Stimulated activated CD4-positive, alpha-beta T cell treated with anti-CD3 and anti-CD28 coated beads, Interleukin-4, amount 100 ng/mL, for 1 hour (primary cell): ENCODE measurements at regions not wholly inside any gene's neighbourhood (a gene's known extent, or its start where the extent isn't known, plus 50 kb on each side); places are given as distances from the start of the nearest gene placed in this dataset.
"Not testable (repeated sequence)": the region's sequence is repeated elsewhere in the genome, so short reads cannot be mapped to it uniquely, and the experiment has no call there.

Experiments used
- DNase-seq: peaks from one replicate; pipeline ENCODE4 v3.0.0-alpha.2; 2020

DNA sequence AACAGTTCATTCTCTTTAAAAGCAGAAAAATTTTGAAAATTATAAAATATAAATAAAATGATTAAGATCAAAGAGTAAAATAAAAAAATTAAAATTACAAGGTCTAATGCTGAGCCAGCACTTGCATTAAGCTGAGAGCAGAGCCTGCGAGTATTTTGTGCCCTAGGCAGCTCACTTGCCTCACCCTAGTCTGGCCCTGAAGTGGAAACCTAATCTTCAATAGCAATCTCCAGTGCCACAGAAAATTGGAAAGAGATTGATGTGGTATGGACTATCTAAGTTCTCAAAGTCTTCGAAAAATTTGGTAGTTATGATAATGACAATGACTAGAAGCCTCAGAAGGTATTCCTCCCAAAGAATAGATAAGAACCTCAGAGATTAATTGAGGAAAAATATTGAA lies 459.4 kb upstream of the CBLB start:
- no peak for DNase-seq

DNA sequence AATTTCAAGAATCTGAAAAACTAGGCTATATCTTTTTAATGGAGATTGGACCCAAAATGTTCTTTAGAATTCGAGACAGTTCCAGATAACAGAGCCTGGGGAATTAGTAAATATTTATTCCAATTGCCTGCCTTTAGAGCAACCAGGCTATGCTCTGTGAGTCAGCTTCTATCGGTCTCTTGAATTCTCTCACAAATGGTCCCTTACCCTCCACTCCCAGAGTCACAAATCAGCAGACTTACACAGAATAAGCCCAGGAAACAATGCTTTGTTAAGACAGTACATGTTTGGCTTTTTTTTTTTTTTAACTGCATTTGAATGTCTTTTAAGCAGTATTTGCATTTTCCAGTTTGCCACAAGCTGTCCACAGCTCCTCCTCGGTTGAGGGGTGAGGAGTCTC lies 460.7 kb upstream of the CBLB start:
- DNase-seq, result no peak

DNA sequence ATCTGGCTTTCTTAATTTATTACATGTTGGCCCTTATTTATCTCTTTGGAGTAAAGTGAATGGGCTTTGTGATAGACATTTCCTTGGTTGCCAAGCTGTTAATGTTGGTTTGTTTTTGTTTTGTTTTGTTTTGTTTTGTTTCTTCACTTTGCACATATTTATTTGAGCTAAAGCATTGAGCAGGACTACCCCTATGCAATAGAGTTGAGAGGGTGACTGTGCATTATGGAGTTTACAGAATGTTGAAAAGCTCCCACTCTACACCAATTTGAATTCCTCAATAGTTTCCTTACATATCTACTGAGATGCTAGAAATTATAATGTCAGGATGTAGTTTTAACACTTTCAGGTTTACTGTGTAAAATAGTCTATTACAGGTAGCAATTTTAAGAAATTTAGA lies 462.8 kb upstream of the CBLB start:
- no peak for DNase-seq

DNA sequence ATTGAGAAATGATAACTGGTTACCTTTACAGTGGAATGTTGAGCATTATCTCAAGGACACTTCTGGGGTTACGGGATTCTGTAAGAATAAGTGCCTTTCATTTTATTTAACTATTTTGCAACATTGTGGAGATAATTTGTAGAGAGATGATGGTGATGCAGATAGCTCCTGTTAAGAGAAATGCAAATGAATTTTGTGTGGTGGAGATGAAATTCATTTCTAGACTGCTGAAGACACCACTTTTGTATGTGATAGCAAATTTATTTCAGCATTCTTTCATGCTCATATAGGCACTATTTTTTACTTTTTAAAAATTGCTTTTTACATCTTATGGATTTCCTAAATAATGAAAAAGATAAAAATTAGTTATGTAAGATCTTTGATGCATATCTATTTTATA lies 463.3 kb upstream of the CBLB start:
- no peak for DNase-seq

DNA sequence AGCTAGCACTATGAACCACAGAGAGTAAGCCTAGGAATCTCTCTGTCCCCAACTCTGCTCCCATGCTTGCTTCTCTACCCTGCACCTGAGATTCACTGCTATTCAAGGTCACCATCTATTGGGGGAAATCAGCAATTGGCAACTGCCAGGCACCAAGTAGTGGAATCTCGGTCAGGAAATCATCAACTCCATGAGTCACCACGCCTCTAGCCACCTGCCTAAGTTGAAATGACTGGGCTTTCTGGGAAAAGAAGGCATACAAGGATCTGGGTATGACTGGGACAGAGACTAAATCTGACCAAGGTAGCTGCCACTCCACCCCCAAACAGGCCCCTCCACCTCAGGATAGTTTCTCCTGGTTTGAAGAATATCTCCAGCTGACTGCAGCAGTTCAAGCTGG lies 464.1 kb upstream of the CBLB start:
- peak; percentile 7 for DNase-seq

DNA sequence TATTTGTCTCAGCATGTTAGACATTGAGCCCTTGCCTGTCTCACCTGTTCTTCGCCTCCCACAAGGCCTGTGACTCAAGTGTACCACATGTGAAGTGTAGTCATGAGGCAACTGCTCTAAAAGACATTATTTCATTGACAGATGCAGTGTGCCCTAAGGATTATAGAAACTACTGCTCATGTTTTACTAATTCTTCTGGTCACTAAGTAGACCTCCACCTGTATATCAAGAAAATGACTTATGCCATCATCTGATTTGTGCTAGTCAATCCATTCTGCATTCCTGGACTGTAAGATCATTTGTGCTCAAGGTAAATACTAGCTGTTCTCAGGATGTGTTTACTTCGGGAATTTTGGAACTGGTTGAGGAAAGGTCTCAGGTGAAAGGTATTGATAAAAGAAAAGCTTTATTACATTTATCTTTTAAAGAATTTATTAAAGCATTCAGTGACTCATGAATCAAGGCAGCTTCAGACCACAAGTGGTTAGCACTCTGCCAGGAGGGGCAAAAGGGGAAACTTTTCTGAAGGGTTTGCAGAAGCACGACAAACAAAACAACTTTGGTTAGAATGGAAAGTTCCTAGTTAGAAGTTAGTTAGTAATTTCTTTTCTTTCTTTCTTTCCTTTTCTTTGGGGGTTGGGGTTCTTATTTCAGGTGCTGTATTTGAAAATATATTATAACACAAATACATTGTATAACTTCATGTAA lies 465.3 kb upstream of the CBLB start:
- peak; percentile 46 for DNase-seq

DNA sequence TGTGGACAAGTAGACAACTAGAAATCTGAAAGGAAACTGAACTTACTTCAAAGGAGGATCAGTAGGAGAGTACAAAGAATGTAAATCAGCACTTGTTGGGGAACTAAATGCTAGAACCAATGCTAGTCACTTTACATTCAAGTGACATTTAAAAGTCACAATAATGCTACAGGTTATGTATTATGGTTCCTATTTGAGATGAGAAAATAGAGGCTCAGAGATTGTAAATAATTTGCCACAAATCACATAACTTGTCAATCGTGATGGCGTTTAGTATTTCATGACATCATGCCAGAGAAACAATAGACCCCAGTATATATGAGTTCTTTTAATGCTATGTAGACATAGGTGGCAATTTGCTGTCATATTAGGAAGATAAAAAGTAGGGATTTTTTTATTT lies 467.8 kb upstream of the CBLB start:
- DNase-seq, result no peak

DNA sequence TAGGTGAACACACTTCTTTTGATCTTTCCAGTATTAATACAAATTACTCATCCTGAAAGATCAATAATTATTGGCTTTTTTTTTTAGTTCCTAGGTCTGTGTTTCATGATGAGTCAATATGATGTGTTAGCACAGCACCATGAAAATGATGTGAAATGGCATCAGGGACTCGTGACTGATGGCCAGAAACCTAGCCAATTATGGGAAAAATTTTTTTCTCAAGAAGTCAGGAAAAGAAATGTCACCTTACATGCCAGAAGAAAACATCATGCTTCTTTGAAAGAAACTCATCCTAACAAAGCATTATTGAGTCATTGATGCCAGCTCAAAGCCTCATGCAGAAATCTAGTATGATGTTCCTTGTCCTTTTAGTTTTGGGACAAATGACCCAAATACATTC lies 468.3 kb upstream of the CBLB start:
- no peak for DNase-seq

DNA sequence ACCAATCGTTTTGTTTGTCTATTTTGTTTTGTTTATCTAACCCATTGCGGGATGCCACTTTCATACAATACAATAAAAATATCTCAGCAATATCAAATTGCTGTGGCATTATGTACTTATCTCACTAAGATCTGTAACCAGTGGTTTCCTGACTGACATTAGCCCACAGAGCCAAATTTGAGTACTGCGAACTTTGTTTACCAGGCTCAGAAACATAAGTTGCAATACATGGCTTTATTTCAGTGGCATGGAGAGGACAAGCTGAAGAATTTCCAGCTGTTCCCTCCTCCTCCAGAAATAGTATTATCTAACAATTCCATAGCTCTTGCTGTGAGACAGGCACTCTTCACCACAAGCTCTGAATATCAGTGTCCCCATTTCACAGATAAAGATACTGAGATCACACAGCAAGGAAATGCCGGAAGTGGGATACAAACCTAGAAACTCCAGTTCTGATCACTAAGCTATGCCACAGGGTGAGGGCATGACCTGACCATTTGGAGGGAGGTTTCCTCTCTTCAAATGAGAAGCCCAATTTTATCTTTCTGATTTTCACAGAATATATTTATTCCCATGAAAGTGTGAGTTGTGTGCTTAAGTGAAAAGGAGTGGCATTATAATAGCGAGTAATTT lies 469.9 kb upstream of the CBLB start:
- no peak for DNase-seq

DNA sequence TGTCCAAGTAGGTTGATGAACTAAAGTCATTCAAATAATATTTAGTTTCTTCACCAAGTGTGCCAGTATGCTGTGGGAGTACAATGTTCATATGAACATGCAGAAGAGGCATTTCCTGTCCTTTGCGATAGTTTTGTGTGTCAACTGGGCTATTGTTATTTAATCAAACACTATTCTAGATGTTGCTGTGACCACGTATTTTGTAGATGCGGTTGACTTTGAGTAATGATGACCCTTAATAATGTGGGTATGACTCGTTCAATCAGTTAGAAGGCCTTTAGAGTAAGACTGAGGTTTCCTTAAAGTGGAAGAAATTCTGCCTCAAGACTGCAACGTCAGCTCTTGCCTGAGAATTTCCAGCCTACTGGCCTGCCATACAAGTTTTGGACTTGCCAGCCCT lies 470.7 kb upstream of the CBLB start:
- DNase-seq, result no peak

DNA sequence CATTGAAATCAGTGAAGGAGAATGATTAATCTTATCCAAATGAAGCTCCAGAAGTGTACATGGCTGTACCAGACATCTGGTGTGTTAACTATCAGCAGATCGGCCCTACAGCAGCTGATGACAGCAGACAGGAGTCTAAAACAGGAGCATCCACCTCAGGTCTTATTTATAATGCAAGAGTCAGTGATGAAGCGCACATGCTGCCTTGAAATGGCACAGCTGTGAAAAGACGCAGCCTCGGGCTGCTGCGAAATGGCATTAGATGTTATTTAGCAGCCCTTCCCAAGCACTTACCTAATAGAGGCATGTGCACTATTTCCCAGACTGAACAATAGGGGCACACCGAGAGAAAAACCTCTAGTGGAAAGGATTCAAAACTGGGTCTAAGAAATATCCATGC lies 472.3 kb upstream of the CBLB start:
- DNase-seq, result no peak

DNA sequence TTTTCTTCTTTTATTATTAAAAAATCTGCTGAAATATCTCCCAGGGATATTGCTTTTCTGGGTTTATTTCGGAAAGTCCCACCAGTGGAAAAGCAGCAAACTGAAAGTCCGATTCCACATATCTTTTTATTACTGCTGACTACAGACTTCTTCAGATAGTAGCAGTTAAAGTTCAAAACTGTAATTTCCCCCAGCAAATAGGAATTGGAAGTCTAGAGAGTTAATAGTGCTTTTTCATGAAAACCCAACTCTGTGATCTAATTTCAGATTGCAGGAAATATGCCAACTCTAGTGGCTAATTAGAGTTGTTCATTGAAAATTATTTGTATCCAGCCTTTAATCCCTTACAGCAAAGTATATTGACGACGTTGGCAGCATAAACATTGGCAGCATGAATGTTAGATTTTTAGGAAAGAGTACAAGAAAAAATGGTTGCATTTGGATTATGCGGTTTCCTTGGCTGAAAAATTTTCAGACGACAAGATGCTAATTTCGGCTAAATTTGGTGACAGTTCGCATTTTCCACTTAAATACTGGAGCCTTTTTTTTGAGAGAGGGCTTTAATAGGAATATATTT lies 472.9 kb upstream of the CBLB start:
- DNase-seq, result no peak

DNA sequence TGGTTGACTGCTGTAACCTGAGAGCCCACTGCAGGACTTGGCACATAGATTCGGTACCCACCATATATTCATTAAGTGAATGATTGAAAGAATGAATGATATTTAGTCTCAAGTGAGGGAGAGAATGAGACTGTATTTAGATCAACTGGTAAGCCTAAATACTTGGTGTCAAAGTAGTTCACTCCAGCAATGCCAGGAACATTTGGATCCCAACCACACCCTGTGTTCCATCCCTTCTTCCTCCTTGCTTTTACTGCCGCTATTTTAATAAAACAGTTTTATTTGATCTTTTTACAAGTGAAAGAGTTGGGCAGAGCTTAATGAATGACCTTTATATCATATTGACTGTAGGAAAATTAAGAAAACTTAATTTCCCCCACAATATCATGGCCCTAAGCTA lies 473.6 kb upstream of the CBLB start:
- no peak for DNase-seq

DNA sequence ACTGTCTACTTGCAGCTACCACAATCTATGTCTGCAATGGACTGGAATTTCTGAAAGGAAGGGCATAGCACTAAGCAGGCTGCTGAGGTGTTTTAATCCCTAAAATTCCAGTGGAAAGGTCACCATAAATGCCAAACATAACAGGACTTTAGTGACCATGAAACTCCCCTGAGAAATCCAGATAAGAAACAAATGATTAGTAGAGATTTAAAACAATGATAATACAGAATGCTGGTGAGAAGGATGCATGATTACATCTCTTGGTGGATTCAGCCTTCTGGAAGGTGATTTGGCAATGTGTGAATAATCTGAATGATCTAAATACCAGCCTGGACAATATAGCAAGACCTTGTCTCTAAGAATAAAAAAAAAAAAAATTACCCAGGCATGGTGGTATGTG lies 475.0 kb upstream of the CBLB start:
- no peak for DNase-seq

DNA sequence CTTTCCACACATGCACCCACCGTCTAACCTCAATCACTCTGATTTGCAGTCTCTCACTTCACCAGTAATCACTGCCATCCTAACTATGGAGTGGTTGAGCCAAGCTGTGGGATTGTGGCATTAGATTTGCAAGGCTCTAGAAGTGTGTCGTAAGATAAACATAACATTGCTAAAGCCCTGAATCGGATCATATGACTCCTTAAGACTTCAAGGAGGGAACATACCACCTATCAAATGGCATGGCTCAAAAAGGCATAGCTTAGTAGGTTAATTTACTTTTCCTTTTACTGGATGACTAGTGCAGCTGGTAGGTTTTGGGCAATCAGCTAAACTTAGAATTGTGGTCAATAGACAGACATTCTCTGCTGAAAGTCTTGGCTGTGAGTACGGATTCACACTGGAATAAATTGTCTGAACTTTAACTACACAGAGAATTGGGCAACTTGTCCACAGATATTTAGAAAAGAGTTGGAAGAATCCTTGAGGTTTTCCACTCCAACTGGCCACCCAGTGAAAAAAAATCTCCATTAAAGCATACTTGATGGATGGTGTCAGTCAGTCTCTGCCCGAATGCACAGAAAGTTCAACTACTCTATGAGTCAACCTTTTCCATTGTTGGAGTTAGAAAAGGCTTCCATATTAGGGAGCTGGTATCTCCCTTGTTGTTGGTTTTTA lies 476.7 kb upstream of the CBLB start:
- no peak for DNase-seq

DNA sequence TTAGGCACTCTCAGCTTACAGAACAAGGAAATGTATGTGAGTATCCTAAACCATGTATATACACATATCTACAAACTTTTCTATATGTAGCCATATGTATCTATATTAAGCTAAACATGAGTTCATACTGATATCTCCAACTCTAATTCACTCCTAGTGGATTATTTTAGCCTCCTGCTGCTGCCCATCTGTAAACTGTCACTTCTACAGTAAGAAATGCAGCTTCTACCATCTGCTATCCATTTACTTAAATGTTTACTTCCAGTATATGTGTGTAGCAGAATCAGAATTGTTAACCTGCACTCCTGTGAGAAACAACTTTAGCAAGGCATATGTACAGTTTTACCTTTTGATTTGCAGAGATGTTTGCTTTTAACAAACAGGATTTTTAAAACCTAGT lies 478.5 kb upstream of the CBLB start:
- no peak for DNase-seq

DNA sequence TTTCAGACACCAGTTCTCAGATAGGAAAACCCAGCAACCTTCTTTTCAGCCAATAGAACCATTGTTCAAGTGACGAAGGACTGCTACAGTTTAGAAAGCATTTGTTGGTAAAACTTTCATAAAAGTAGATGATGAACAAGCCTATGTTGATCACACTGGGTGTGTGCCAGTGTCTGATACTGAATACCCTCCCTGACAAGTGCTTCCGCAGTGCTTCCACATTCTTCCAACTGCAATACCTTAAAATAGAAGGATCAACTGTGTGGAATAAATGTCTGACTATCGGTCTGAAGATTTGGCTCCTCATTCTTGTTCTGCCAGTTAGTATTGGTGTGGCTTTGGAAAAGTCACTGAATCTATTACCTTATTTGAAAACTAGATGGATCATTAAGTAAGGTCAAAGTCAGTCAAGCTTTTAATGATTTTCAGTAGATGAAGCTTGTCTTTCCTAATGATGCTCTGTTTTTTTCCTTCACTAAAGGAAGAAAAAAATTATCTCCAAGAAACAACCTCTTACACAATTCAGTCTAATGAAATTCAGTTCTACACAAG lies 479.4 kb upstream of the CBLB start:
- no peak for DNase-seq

DNA sequence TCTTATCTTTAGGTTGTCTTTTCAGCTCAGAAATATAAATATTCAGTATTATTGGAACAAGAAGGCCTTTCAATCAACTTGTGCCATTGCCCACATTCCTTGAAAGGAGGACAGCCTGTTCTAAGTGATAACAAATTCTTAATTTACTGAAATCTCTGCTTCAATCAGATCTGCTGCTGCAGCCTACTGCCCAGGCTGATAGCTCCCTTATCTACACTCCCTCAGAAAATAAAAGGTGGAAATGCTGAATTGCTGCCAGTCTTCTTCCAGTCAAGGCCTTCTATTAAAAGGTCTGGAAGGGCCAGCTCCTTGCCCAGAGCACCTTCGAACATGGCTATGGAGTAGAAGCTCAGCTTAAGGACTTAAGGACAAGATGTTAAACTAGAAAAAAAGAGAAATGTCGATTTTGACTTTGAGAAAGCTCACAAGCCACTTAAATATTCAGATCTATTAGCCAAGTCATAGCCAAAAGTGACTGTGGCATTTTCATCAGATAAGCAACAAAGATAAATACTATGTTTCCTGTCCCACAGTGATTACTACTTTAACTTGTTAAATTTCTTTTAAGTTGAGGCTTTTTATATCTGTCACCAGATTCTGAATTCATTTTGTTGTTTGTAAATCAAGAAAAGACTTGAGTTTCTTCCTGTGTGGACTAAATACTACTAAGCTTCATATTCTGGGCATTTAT lies 480.5 kb upstream of the CBLB start:
- DNase-seq, result no peak

DNA sequence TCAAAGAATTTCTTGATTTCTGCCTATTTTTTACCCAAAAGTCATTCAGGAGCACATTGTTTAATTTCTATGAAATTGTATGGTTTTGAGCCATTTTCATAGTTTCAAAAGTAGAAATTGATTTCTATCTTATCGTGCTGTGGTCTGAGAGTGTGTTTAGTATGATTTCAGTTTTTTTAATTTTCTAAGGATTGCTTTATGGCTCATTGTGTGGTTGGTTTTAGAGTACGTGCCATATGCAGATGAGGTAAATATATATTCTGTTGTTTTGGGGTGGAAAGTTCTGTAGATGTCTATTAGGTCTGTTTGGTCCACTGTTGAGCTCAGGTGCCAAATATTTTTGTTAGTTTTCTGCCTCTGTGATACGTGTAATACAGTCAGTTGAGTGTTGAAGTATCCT lies 487.1 kb upstream of the CBLB start:
- no peak for DNase-seq

DNA sequence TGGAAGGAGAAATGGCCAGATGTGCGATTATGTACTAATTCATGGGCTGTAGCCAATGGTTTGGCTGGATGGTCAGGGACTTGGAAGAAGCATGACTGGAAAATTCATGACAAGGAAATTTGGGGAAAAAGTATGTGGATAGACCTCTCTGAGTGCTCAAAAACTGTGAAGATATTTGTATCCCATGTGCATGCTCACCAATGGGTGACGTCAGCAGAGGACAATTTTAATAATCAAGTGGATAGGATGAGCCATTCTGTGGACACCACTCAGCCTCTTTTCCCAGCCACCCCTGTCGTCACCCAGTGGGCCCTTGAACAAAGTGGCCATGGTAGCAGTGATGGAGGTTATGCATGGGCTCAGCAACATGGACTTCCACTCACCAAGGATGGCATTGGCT lies 490.9 kb upstream of the CBLB start:
- DNase-seq, result no peak

DNA sequence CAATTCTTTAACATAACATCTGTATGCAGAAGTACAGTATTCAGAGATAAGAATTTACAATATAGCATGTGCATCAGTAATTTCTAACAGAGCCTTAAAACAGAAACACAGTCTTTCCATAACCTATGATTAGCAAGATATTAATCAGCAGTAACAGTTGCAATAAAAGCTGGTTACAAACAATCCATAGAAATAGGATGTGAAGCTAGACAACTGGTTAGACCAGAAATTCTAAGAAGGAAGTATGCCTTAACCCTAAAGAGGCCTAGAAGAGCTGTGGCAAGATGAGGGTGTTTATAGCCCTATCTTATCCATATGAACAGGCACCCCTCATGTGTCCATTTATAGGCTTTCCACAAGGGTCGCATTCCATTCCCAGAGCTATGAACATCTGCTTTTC lies 492.1 kb upstream of the CBLB start:
- DNase-seq, result not testable (repeated sequence)

DNA sequence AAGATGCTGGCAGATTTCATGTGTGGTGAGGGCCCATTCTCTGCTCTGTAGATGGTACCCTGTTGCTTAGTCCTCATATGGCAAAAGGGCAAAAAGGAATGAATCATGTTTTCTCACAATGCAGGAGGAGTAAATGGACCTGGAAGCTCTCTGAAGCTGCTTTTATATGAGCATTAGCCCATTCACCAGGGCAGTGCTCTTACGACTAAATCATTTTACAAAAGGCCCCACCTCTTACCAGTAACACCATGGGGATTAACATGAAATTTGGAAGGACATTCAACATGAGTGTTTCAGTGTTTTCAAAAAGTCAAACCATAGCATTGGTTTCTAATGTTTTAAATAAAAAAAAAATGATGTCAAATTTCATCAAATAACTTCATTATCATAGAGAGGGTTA lies 495.7 kb upstream of the CBLB start:
- DNase-seq, result no peak

DNA sequence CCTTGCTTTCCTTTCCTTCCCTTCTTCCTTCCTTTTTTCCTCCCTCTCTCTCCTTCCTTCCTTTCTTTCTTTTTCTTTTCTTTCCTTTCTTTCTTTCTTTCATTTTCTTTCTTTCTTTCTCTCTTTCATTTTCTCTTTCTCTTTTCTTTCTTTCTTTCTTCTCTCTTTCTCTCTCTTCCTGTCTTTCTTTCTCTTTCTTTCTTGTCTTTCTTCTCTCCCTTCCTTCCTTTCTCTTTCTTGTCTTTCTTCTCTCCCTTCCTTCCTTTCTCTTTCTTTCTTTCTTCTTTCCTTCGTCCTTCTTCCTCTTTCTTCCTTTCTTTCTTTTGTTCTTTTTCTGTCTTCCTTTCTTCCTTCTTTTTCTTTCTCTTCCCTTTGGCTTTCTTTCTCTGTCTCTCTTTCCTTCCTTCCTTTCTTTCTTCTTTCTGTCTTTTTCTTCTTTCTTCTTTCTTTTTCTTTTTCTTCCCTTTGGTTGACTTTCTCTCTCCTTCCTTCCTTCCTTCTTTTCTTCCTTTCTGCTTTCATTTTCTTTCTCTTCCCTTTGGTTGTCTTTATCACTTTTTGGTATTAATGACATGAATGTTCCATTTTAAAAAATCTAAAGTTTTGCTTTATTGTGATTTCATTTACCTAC lies 496.4 kb upstream of the CBLB start:
- DNase-seq, result no peak
